ENCODE measurements at regions not wholly inside any gene's neighbourhood (a gene's known extent, or its start where the extent isn't known, plus 50 kb on each side); places are given as distances from the start of the nearest gene placed in this dataset.

GRCh38 chr4:117755438-117755837, 278.8 kb upstream of the NDST3 start:
- no TSS peak for BruUV-seq (replicated peaks)
- Histone ChIP-seq H3K27ac (ENCODE audit: low read depth, low read length) (no peak overlapping the region), H3K9me3 (ENCODE audit: control insufficient read depth in 1 of 2, insufficient read depth in 1 of 2, low read depth in 1 of 2, low read length in 2 of 2) (no peaks in the 10 kb centered on the region), H3K9ac (ENCODE audit: low read length) (no peak overlapping the region), H3K4me1 (ENCODE audit: control insufficient read depth in 1 of 2, insufficient read depth in 2 of 2, low read length in 2 of 2) (no peaks in the 10 kb centered on the region), H3K79me2 (ENCODE audit: insufficient read depth, low read length) (no peaks in the 10 kb centered on the region), H3K4me3 (replicated peaks in 1 of 2; ENCODE audit: low read depth in 1 of 2, low read length in 2 of 2) (no peak overlapping the region), H2AFZ (ENCODE audit: low read depth, low read length, poor library complexity, severe bottlenecking) (no peak overlapping the region), H3K27me3 (ENCODE audit: insufficient read depth, low read length) (no peaks in the 10 kb centered on the region), H4K20me1 (ENCODE audit: insufficient read depth) (no peaks in the 10 kb centered on the region), H3K9me2 (ENCODE audit: insufficient read depth) (no peaks in the 10 kb centered on the region), H3K4me2 (ENCODE audit: low read length) (no peak overlapping the region), H3K36me3 (ENCODE audit: control insufficient read depth in 1 of 2, insufficient read depth in 2 of 2, low read length in 2 of 2) (no peaks in the 10 kb centered on the region)
- ChIA-PET CTCF (no interaction called here), POLR2A (no interaction called here), RAD21 (ENCODE audit: low non-redundant PET in 1 of 2, low total read pairs in 2 of 2, uncharacterized antibody in 2 of 2, unreplicated experiment in 2 of 2) (no interaction called here)
- DNase-seq (ENCODE audit: low read depth, low spot score) (no peak), ATAC-seq (no peak)
- TF ChIP-seq TCF7L2 (IDR thresholded peaks at IDR 0.05; ENCODE audit: borderline replicate concordance, extremely low read depth, insufficient read depth, insufficient read length) (no peak), ZNF274 (IDR thresholded peaks at IDR 0.05; ENCODE audit: low read depth, low read length) (no peak), EZH2phosphoT487 (IDR thresholded peaks at IDR 0.05; ENCODE audit: borderline replicate concordance) (no peak), POLR2A (IDR thresholded peaks at IDR 0.05; ENCODE audit: borderline replicate concordance, extremely low read depth, insufficient read depth, insufficient read length) (no peak)
- TF ChIP-seq, protein P1, sequence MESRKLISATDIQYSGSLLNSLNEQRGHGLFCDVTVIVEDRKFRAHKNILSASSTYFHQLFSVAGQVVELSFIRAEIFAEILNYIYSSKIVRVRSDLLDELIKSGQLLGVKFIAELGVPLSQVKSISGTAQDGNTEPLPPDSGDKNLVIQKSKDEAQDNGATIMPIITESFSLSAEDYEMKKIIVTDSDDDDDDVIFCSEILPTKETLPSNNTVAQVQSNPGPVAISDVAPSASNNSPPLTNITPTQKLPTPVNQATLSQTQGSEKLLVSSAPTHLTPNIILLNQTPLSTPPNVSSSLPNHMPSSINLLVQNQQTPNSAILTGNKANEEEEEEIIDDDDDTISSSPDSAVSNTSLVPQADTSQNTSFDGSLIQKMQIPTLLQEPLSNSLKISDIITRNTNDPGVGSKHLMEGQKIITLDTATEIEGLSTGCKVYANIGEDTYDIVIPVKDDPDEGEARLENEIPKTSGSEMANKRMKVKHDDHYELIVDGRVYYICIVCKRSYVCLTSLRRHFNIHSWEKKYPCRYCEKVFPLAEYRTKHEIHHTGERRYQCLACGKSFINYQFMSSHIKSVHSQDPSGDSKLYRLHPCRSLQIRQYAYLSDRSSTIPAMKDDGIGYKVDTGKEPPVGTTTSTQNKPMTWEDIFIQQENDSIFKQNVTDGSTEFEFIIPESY (IDR thresholded peaks at IDR 0.05; ENCODE audit: extremely low read depth, insufficient replicate concordance, low read length) = no peak
- intact Hi-C loops (cut with micrococcal nuclease) = no loop called here

DNA sequence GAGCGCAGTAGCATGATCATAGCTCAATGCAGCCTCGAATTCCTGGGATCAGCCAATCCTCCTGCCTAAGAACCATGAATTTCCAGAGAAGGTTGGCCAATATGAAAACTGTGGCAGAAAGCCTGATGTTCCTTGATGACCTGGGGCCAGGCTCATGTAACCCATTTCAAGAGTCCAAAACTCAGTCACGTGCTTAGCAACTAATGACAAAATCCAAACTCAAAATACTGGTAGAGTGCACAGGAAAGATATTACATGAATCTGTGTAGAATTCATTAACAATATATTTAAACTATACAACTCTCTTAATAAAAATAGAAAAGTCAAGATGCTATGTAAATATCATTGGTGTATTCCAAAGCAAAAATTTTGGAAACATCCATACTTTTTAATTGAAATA, 265.7 kb upstream of the NDST3 start:
- H3K36me3 ChIP-seq (ENCODE audit: control insufficient read depth in 1 of 2, insufficient read depth in 2 of 2, low read length in 2 of 2) = no peaks in the 10 kb centered on the region
- intact Hi-C loops (cut with micrococcal nuclease) = no loop called here
- no peaks in the 10 kb centered on the region for H3K27me3 ChIP-seq (ENCODE audit: insufficient read depth, low read length)
- H3K9me2 ChIP-seq (ENCODE audit: insufficient read depth) = no peaks in the 10 kb centered on the region
- H3K4me1 ChIP-seq (ENCODE audit: control insufficient read depth in 1 of 2, insufficient read depth in 2 of 2, low read length in 2 of 2) = no peaks in the 10 kb centered on the region
- H3K9ac ChIP-seq (ENCODE audit: low read length) = no peak overlapping the region
- no peak for TF ChIP-seq EGR1 (IDR thresholded peaks at IDR 0.05; ENCODE audit: low read depth)
- TF ChIP-seq TCF7L2 (IDR thresholded peaks at IDR 0.05; ENCODE audit: borderline replicate concordance, extremely low read depth, insufficient read depth, insufficient read length) = no peak
- TF ChIP-seq MAX (IDR thresholded peaks at IDR 0.05) = no peak
- TF ChIP-seq, protein P2, sequence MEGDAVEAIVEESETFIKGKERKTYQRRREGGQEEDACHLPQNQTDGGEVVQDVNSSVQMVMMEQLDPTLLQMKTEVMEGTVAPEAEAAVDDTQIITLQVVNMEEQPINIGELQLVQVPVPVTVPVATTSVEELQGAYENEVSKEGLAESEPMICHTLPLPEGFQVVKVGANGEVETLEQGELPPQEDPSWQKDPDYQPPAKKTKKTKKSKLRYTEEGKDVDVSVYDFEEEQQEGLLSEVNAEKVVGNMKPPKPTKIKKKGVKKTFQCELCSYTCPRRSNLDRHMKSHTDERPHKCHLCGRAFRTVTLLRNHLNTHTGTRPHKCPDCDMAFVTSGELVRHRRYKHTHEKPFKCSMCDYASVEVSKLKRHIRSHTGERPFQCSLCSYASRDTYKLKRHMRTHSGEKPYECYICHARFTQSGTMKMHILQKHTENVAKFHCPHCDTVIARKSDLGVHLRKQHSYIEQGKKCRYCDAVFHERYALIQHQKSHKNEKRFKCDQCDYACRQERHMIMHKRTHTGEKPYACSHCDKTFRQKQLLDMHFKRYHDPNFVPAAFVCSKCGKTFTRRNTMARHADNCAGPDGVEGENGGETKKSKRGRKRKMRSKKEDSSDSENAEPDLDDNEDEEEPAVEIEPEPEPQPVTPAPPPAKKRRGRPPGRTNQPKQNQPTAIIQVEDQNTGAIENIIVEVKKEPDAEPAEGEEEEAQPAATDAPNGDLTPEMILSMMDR (IDR thresholded peaks at IDR 0.05 in 2 of 3, conservative IDR thresholded peaks at IDR 0.05 in 1 of 3; ENCODE audit: borderline replicate concordance in 1 of 3, insufficient read depth in 1 of 3, low read depth in 2 of 3, low read length in 2 of 3) = no peak
- TF ChIP-seq SIN3A (IDR thresholded peaks at IDR 0.05; ENCODE audit: low read depth) = no peak
- no peak for TF ChIP-seq ZNF274 (IDR thresholded peaks at IDR 0.05; ENCODE audit: low read depth, low read length)
- TF ChIP-seq JUND (IDR thresholded peaks at IDR 0.05) = no peak
- no peak for TF ChIP-seq POLR2AphosphoS5 (IDR thresholded peaks at IDR 0.05; ENCODE audit: low read depth, low read length)
- H3K27ac ChIP-seq (ENCODE audit: low read depth, low read length) = no peak overlapping the region
- H3K4me2 ChIP-seq (ENCODE audit: low read length) = no peak overlapping the region
- H3K4me3 ChIP-seq (replicated peaks in 1 of 2; ENCODE audit: low read depth in 1 of 2, low read length in 2 of 2) = no peak overlapping the region
- no peaks in the 10 kb centered on the region for H3K9me3 ChIP-seq (ENCODE audit: control insufficient read depth in 1 of 2, insufficient read depth in 1 of 2, low read depth in 1 of 2, low read length in 2 of 2)
- BruUV-seq (replicated peaks) = no TSS peak
- ChIA-PET CTCF (no interaction called here), RAD21 (ENCODE audit: low non-redundant PET in 1 of 2, low total read pairs in 2 of 2, uncharacterized antibody in 2 of 2, unreplicated experiment in 2 of 2) (no interaction called here), POLR2A (no interaction called here)
- ATAC-seq (no peak), DNase-seq (ENCODE audit: low read depth, low spot score) (no peak)
- H4K20me1 ChIP-seq (ENCODE audit: insufficient read depth) = no peaks in the 10 kb centered on the region
- H2AFZ ChIP-seq (ENCODE audit: low read depth, low read length, poor library complexity, severe bottlenecking) = no peak overlapping the region
- H3K79me2 ChIP-seq (ENCODE audit: insufficient read depth, low read length) = no peaks in the 10 kb centered on the region

All from HCT116 (cell line).